Loucy (cell line): ENCODE measurements at regions not wholly inside any gene's neighbourhood (a gene's known extent, or its start where the extent isn't known, plus 50 kb on each side); places are given as distances from the start of the nearest gene placed in this dataset.
"Not testable (repeated sequence)": the region's sequence is repeated elsewhere in the genome, so short reads cannot be mapped to it uniquely, and the experiment has no call there.

Source experiments
- H2AFZ ChIP-seq: fragments of 200-600 bp; sonication (generic); 2 replicates; pipeline ENCODE4 v1.6.0; 2016; ENCODE audit warnings: antibody characterized with exemption, mild to moderate bottlenecking, low read length, moderate library complexity
- H3F3A ChIP-seq: fragments of 200-600 bp; 2 replicates; pipeline ENCODE4 v1.6.0; 2016; ENCODE audit warnings: antibody characterized with exemption, low read depth, mild to moderate bottlenecking
- H3K27me3 ChIP-seq: fragments of 200-600 bp; sonication (generic); 2 replicates; pipeline ENCODE4 v1.6.1; 2014; ENCODE audit warnings: low read length, mild to moderate bottlenecking; ENCODE audit not compliant: insufficient read depth, poor library complexity, severe bottlenecking
- H3K36me3 ChIP-seq: fragments of 200-600 bp; sonication (generic); 2 replicates; pipeline ENCODE4 v1.6.1; 2016; ENCODE audit warnings: low read length; ENCODE audit not compliant: insufficient read depth
- H3K4me1 ChIP-seq: fragments of 200-600 bp; sonication (generic); 2 replicates; pipeline ENCODE4 v1.5.1; 2014; ENCODE audit warnings: low read length, mild to moderate bottlenecking; ENCODE audit not compliant: insufficient read depth, poor library complexity, severe bottlenecking
- H3K4me2 ChIP-seq: fragments of 200-600 bp; sonication (generic); 2 replicates; pipeline ENCODE4 v1.6.0; 2014; ENCODE audit warnings: antibody characterized with exemption, low read length, low read depth, mild to moderate bottlenecking; ENCODE audit not compliant: poor library complexity, severe bottlenecking
- H3K4me3 ChIP-seq: fragments of 200-600 bp; sonication (generic); 2 replicates; pipeline ENCODE4 v1.5.1; 2014; ENCODE audit warnings: low read length, mild to moderate bottlenecking, mixed read lengths; ENCODE audit not compliant: poor library complexity, severe bottlenecking
- H3K79me2 ChIP-seq: fragments of 200-600 bp; sonication (generic); 2 replicates; pipeline ENCODE4 v1.6.1; 2014; ENCODE audit warnings: low read length; ENCODE audit not compliant: insufficient read depth
- H3K9ac ChIP-seq: fragments of 200-600 bp; sonication (generic); 2 replicates; pipeline ENCODE4 v1.6.0; 2014; ENCODE audit warnings: mild to moderate bottlenecking, low read depth, low read length, moderate library complexity; ENCODE audit not compliant: poor library complexity, severe bottlenecking
- H3K9me2 ChIP-seq: fragments of 200-600 bp; sonication (generic); replicated peaks from 2 replicates; pipeline ENCODE4 v1.6.1; 2016; ENCODE audit warnings: low read depth, low read length, mixed read lengths
- H3K9me3 ChIP-seq: fragments of 200-600 bp; sonication (generic); 2 replicates; pipeline ENCODE4 v1.6.1; 2014; ENCODE audit warnings: mild to moderate bottlenecking, antibody characterized with exemption, low read length, low read depth; ENCODE audit not compliant: insufficient read depth
- H4K20me1 ChIP-seq: fragments of 200-600 bp; sonication (generic); 2 replicates; pipeline ENCODE4 v1.6.0; 2014; ENCODE audit warnings: antibody characterized with exemption, low read length, mild to moderate bottlenecking; ENCODE audit not compliant: insufficient read depth, poor library complexity, severe bottlenecking
- EZH2phosphoT487 ChIP-seq: fragments of 200-600 bp; IDR thresholded peaks from 2 replicates; pipeline ENCODE4 v1.6.1; 2018; ENCODE audit warnings: antibody characterized with exemption, mild to moderate bottlenecking, moderate library complexity, borderline replicate concordance
- TF ChIP-seq, protein P1 (sequence below): fragments of 200-600 bp; sonication (generic); conservative IDR thresholded peaks from 2 replicates; pipeline ENCODE4 v1.5.1; 2014; ENCODE audit warnings: mild to moderate bottlenecking, antibody characterized with exemption, low read length

DNA sequence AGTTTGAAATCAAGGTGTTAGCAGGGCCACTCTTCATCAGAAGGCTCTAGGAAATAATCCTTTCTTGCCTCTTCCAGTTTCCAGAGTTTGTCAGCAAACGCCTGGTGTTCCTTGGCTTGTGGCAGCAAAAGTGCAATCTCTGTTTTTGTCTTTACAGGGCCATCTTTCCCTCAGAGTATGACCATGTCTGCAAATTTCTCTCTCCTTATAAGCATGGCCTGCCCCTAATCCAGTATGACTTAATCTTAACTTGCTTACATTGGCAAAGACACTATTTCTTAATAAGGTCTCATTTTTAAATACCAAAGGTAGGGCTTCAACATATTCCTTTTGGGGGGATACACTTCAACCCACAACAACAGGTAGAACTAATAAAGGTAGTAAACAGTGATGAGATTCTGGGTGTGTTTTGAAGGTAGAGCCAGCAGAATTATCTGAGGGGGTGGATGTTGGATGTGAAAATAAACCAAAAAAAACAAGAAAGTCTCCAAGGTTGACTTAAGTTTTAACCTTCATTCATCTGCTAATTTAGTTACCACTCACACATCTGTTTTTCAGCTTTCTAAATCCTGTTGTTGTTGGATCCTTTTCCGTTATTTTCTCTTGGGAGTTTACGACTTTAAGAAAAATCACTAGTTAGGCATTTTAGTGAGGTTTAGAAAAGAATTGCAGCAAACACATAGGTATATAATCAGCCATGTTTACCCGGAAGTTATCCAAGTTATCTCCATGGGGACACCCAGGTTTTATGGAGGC, 234.4 kb upstream of the FIGN start:
- H3K4me2 ChIP-seq, result no peak overlapping the region
- H3K9ac ChIP-seq, result no peak overlapping the region

DNA sequence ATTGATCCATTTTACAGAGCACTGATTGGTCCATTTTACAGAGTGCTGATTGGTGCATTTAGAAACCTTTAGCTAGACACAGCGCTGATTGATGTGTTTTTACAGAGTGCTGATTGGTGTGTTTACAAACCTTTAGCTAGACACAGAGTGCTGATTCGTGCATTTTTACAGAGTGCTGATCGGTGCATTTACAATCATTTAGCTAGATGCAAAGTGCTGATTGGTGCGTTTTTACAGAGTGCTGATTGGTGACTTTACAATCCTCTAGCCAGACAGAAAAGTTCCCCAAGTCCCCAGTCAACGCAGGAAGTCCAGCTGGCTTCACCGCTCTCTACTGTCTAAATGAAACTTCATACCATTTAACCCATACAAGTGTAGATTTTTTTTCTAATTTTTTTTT, 228.5 kb upstream of the FIGN start:
- not testable (repeated sequence) for H3K4me2 ChIP-seq, H4K20me1 ChIP-seq, H3K79me2 ChIP-seq, H3K9ac ChIP-seq, H3K4me3 ChIP-seq, H3K27me3 ChIP-seq, H3K9me3 ChIP-seq, H3F3A ChIP-seq, H3K9me2 ChIP-seq, H2AFZ ChIP-seq, H3K36me3 ChIP-seq, H3K4me1 ChIP-seq

More for the DNA sequence above, 234.4 kb upstream of the FIGN start:
- no peak overlapping the region for H3K4me3 ChIP-seq
- H3K36me3 ChIP-seq, result no peaks in the 10 kb centered on the region
- no peak for TF ChIP-seq EZH2phosphoT487
- TF ChIP-seq, protein P1, sequence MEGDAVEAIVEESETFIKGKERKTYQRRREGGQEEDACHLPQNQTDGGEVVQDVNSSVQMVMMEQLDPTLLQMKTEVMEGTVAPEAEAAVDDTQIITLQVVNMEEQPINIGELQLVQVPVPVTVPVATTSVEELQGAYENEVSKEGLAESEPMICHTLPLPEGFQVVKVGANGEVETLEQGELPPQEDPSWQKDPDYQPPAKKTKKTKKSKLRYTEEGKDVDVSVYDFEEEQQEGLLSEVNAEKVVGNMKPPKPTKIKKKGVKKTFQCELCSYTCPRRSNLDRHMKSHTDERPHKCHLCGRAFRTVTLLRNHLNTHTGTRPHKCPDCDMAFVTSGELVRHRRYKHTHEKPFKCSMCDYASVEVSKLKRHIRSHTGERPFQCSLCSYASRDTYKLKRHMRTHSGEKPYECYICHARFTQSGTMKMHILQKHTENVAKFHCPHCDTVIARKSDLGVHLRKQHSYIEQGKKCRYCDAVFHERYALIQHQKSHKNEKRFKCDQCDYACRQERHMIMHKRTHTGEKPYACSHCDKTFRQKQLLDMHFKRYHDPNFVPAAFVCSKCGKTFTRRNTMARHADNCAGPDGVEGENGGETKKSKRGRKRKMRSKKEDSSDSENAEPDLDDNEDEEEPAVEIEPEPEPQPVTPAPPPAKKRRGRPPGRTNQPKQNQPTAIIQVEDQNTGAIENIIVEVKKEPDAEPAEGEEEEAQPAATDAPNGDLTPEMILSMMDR, result no peak
- H3F3A ChIP-seq, result no peaks in the 10 kb centered on the region
- H3K79me2 ChIP-seq, result no peaks in the 10 kb centered on the region
- no peak overlapping the region for H2AFZ ChIP-seq
- H3K9me3 ChIP-seq, result no peaks in the 10 kb centered on the region
- H3K4me1 ChIP-seq, result no peaks in the 10 kb centered on the region
- no peaks in the 10 kb centered on the region for H3K27me3 ChIP-seq
- no peaks in the 10 kb centered on the region for H3K9me2 ChIP-seq
- no peaks in the 10 kb centered on the region for H4K20me1 ChIP-seq

DNA sequence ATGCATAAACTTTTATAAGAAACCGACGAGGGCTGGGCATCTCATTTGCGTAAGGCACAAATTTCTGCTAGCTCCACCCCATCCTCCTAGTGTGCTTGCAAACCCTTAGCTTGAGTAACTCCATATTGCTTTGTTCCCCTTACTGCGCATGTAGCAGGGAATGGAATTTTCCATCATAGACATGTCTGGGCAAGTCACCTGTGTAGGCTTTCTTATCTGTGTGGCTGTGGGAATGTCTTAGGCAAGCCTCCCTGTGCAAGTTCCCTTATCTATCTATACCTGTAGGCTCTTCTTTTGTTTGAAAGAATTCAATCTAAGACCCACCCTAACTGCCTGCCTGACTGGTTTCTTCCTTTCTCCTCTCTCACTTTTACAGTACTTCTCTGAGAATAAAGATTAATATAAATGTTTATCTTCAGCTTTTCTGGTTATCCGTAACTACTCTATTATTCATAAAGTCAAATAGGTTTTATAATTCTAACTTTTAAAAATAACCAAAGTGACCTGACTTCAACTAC, 217.6 kb upstream of the FIGN start:
- H3K9me2 ChIP-seq, result no peaks in the 10 kb centered on the region
- H4K20me1 ChIP-seq, result no peaks in the 10 kb centered on the region
- no peak overlapping the region for H3K9ac ChIP-seq
- no peak overlapping the region for H3K4me3 ChIP-seq
- H3K4me1 ChIP-seq, result no peaks in the 10 kb centered on the region
- H3K9me3 ChIP-seq, result no peaks in the 10 kb centered on the region
- H3K4me2 ChIP-seq, result no peak overlapping the region
- H3F3A ChIP-seq, result no peaks in the 10 kb centered on the region
- H2AFZ ChIP-seq, result no peak overlapping the region
- H3K79me2 ChIP-seq, result no peaks in the 10 kb centered on the region
- no peak for TF ChIP-seq EZH2phosphoT487
- TF ChIP-seq, protein P1, result no peak
- H3K27me3 ChIP-seq, result no peaks in the 10 kb centered on the region
- H3K36me3 ChIP-seq, result no peaks in the 10 kb centered on the region

DNA sequence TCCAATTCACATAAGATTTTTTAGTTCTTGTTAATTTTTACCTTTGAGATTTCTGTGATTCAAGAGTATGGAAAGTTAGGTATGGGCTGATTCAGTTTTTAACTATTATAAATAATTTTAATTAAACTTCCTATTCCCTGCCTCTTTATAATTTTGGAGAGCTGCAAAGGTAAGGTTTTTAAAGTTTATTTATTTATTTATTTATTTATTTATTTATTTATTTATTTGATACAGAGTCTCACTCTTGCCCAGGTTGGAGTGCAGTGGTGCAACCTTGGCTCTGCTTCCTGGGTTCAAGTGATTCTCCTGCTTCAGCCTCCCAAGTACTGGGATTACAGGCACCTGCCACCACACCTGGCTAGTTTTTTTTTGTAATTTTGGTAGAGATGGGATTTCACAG, 215.5 kb upstream of the FIGN start:
- no peak overlapping the region for H3K4me3 ChIP-seq
- H3K9me3 ChIP-seq, result no peaks in the 10 kb centered on the region
- no peaks in the 10 kb centered on the region for H3K79me2 ChIP-seq
- H2AFZ ChIP-seq, result no peak overlapping the region
- H3K27me3 ChIP-seq, result no peaks in the 10 kb centered on the region
- H3F3A ChIP-seq, result no peaks in the 10 kb centered on the region
- no peaks in the 10 kb centered on the region for H3K4me1 ChIP-seq
- no peaks in the 10 kb centered on the region for H4K20me1 ChIP-seq
- H3K9ac ChIP-seq, result no peak overlapping the region
- no peaks in the 10 kb centered on the region for H3K9me2 ChIP-seq
- H3K36me3 ChIP-seq, result no peaks in the 10 kb centered on the region
- no peak overlapping the region for H3K4me2 ChIP-seq
- TF ChIP-seq, protein P1, result no peak
- no peak for TF ChIP-seq EZH2phosphoT487
